AG10803 (cell line): ENCODE measurements at regions not wholly inside any gene's neighbourhood (a gene's known extent, or its start where the extent isn't known, plus 50 kb on each side); places are given as distances from the start of the nearest gene placed in this dataset.

ENCODE experiments used
- DNase-seq: peaks from one replicate; pipeline ENCODE4 v3.0.0; 2010; ENCODE audit warnings: low read depth
- H3K4me3 ChIP-seq: 2 replicates; pipeline ENCODE4 v1.5.1; 2011; ENCODE audit warnings: mild to moderate bottlenecking, low read length, control low read depth
- TF ChIP-seq, protein P1 (sequence below): conservative IDR thresholded peaks from 2 replicates; pipeline ENCODE4 v1.5.1; 2011; ENCODE audit warnings: mild to moderate bottlenecking, low read length, control low read depth, inconsistent platforms

DNA sequence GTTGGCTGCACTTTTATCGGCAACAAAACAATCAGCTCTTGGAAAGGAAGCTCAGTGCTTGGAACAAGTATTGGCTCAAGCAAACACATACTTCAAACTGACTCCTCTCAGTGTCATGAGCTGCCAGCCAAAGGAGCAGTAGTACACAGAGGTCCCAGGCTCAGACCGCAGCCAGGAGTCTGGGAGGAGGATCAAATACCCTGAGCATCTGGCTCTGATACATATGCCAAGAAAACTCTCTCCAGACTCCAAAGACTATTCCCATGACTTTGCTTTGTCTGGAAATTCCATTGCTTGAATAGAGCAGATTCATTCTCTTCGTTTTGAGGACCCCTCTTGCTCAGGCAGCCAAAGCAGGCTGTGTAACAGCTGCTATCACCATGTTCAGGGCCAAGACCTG, 501.6 kb upstream of the PSMD7 start:
- DNase-seq: peak; percentile 3
- TF ChIP-seq, protein P1, sequence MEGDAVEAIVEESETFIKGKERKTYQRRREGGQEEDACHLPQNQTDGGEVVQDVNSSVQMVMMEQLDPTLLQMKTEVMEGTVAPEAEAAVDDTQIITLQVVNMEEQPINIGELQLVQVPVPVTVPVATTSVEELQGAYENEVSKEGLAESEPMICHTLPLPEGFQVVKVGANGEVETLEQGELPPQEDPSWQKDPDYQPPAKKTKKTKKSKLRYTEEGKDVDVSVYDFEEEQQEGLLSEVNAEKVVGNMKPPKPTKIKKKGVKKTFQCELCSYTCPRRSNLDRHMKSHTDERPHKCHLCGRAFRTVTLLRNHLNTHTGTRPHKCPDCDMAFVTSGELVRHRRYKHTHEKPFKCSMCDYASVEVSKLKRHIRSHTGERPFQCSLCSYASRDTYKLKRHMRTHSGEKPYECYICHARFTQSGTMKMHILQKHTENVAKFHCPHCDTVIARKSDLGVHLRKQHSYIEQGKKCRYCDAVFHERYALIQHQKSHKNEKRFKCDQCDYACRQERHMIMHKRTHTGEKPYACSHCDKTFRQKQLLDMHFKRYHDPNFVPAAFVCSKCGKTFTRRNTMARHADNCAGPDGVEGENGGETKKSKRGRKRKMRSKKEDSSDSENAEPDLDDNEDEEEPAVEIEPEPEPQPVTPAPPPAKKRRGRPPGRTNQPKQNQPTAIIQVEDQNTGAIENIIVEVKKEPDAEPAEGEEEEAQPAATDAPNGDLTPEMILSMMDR: no peak
- H3K4me3 ChIP-seq: no peak overlapping the region

DNA sequence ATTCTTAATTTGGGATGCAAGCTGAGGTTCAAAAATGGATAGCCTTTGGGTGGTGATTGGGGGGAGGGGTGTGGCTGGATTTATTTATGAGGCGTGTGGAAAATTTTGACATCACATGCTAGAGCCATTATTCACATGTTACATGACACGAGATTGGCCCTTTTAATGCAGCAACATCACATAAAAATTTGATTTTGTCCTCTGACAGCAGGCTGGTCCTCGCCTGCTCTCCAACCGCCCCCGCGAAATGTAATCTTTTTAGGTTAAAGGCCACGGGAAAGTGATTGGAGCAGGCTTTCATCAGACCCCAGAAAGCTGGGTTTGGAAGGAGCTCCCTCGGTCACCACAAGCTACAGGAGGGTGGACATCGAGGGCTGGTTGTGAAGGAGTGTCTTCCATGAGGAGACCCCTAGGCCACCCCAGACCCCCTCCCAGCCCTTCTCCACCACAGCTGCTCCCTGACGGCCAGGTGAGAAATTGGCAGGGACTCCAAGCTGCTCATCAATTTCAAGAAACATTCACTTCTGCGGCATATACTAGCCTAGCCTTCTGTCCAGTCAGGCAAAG, 502.7 kb upstream of the PSMD7 start:
- TF ChIP-seq, protein P1: no peak
- no peak overlapping the region for H3K4me3 ChIP-seq
- no peak for DNase-seq

DNA sequence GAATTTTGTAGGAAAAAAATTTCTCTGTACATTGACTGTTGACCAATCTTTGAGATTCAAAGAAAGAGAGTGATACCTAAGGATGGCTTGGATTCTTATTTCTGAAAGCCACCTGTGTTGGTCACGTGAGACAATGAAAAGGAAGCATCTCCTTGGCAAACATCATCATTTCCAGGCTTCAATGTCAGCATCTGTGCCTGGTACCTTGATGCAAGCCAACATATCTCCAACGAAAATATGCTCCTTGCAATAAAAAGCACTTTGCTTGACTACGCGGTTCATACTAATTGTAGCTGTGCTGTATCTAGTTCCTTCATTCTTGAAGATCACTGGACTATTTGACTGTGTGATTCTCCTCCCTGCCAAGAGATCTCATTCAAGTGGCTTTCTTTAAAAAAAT, 503.4 kb upstream of the PSMD7 start:
- no peak for DNase-seq
- H3K4me3 ChIP-seq: no peak overlapping the region
- TF ChIP-seq, protein P1: no peak

DNA sequence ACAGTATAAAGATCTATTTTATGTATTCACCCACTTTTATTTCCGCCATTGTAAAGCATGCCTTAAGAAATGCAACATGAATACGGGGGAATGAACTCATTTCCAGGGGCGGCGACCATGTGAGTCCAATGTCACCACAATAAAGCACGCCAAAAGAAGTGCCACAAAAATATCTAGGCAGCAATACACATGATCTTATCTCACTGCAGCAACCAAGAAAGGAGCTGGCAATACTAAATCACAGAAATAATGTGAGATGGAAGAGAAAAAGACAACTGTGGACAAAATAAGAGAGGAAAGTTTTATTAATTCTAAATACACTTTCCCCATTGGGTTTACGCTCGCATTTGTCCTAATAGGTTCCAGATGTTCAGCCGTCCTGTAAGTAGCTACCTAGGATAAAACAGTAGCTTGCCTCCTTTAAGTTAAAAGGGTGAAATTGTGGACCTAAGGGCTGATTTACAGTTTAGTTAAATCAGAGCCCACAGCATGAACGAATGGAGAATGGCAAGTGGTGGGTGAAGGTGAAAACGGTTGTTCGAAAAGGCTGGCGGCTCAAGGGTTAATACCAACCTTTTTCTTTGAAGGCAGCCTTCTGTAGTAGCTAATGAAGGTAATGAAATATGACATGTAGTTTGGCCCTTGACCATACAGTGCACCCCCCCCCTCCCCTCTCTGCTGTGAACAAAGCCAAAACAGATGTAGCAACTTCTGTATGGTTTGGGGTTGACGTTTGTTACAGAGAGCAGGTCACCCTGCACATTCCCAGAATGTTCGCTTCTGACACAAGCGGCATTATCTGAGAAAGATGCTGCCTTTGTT, 504.2 kb upstream of the PSMD7 start:
- TF ChIP-seq, protein P1: no peak
- no peak for DNase-seq
- H3K4me3 ChIP-seq: no peak overlapping the region

DNA sequence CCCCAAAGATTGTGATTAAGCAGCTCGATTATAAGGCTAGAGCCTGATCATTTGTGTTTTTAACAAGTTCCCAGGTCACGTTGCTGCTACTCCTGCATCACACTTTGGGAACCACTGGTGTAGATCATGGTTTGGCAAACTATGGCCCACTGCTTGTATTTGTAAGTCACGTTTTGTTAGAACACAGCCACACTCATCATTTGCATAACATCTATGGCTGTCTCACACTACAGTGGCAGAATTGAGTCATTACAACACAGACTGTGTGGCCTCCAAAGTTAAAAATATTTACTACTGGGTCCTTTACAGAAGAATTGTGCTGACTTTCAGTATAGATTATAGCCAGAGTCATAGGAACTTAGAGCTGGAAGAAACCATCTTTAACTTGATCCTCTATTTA, 515.3 kb upstream of the PSMD7 start:
- TF ChIP-seq, protein P1: no peak
- no peak for DNase-seq
- no peak overlapping the region for H3K4me3 ChIP-seq

DNA sequence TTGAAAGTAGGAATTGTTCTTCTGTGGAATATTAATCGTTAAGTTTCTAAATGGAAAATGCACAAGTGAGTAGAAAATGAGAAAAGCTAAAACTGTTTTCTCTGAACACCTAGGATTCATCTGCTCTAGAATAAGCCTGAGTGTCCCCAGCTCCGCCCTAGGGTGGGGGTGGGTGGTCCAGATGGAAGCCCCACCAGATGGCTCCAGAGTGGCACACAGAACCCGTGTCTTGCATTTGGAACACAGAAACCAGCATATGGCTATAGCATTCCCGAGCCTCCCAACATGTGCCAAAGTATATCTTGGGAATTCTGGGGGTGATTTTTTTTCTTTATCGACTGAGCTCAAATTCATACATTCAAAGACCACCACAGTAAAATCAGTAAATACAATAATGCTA, 517.7 kb upstream of the PSMD7 start:
- TF ChIP-seq, protein P1: no peak
- H3K4me3 ChIP-seq: no peak overlapping the region
- DNase-seq: no peak

DNA sequence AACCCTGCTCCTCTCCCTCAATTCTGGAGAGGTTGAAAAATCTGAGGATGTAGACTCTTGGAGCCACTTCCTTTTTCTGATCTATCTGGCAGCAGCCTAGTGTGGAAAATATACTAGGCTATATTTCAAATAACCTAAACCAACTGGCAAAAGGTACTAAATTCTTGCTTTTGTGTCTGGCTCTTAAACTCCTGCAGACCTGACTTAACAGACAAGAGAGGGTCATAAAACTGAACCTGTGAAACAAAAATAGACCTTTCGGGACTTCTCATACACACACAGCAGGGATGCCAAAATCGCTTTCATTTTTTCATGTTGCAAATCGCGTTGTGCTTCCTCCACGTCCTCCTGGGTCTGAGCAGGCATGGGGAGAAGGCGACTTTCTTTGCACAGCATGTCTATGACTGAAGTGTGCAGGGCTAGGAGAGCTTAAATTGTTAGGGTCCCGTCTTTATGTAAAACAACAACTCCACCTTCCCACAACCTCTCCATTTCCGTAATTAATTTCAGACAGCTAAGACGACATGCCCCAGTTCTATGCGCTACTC, 520.7 kb upstream of the PSMD7 start:
- DNase-seq: no peak
- TF ChIP-seq, protein P1: no peak
- H3K4me3 ChIP-seq: peak overlapping the region; percentile 28
